Neural progenitor cell (in vitro differentiated cells): ENCODE measurements at regions not wholly inside any gene's neighbourhood (a gene's known extent, or its start where the extent isn't known, plus 50 kb on each side); places are given as distances from the start of the nearest gene placed in this dataset.
"Not testable (repeated sequence)": the region's sequence is repeated elsewhere in the genome, so short reads cannot be mapped to it uniquely, and the experiment has no call there.

ENCODE experiments used
- DNase-seq: peaks from one replicate; pipeline ENCODE4 v3.0.0-alpha.2; 2016; ENCODE audit warnings: low spot score
- H2AFZ ChIP-seq: fragments of 200-600 bp; sonication (generic); replicated peaks from 2 replicates; pipeline ENCODE4 v1.6.1; 2016; ENCODE audit warnings: antibody characterized with exemption
- H3F3A ChIP-seq: fragments of 200-600 bp; sonication (generic); 2 replicates; pipeline ENCODE4 v1.6.1; 2016; ENCODE audit warnings: antibody characterized with exemption, low read depth
- H3K27ac ChIP-seq: fragments of 200-600 bp; sonication (generic); 2 replicates; pipeline ENCODE4 v1.5.1; 2016; ENCODE audit warnings: mild to moderate bottlenecking
- H3K27me3 ChIP-seq: fragments of 200-600 bp; sonication (generic); 2 replicates; pipeline ENCODE4 v1.6.1; 2016; ENCODE audit warnings: mild to moderate bottlenecking, moderate library complexity
- H3K36me3 ChIP-seq: fragments of 200-600 bp; sonication (generic); 2 replicates; pipeline ENCODE4 v1.5.1; 2016
- H3K4me1 ChIP-seq: fragments of 200-600 bp; sonication (generic); 2 replicates; pipeline ENCODE4 v1.6.1; 2016; ENCODE audit warnings: mixed run types
- H3K4me2 ChIP-seq: fragments of 200-600 bp; sonication (generic); 2 replicates; pipeline ENCODE4 v1.6.1; 2016
- H3K4me3 ChIP-seq: fragments of 200-600 bp; sonication (generic); 2 replicates; pipeline ENCODE4 v1.5.1; 2016
- H3K79me2 ChIP-seq: fragments of 200-600 bp; sonication (generic); 2 replicates; pipeline ENCODE4 v1.6.1; 2016; ENCODE audit warnings: low read depth
- H3K9ac ChIP-seq: fragments of 200-600 bp; sonication (generic); 2 replicates; pipeline ENCODE4 v1.6.1; 2016
- H3K9me3 ChIP-seq: fragments of 200-600 bp; sonication (generic); 2 replicates; pipeline ENCODE4 v1.5.1; 2016; ENCODE audit warnings: low read depth
- H4K20me1 ChIP-seq: fragments of 200-600 bp; sonication (generic); 2 replicates; pipeline ENCODE4 v1.6.1; 2016; ENCODE audit warnings: low read depth
- H3K27ac Mint-ChIP-seq: 3 replicates; pipeline ENCODE4 v1.8.0; 2021; ENCODE audit warnings: mixed read lengths
- H3K27me3 Mint-ChIP-seq: 2 replicates; pipeline ENCODE4 v1.8.0; 2022; ENCODE audit warnings: low read depth, mild to moderate bottlenecking, inconsistent platforms, moderate library complexity, mixed read lengths; ENCODE audit not compliant: insufficient read depth
- H3K36me3 Mint-ChIP-seq: 3 replicates; pipeline ENCODE4 v1.8.0; 2021; ENCODE audit warnings: mixed read lengths
- H3K4me1 Mint-ChIP-seq: 3 replicates; pipeline ENCODE4 v1.8.0; 2021; ENCODE audit warnings: mixed read lengths
- H3K4me3 Mint-ChIP-seq: 3 replicates; pipeline ENCODE4 v1.8.0; 2021; ENCODE audit warnings: mild to moderate bottlenecking, moderate library complexity, mixed read lengths
- H3K9me3 Mint-ChIP-seq: 3 replicates; pipeline ENCODE4 v1.8.0; 2020; ENCODE audit warnings: mixed read lengths
- CTCF ChIP-seq: fragments of 200-600 bp; sonication (generic); IDR thresholded peaks from 2 replicates; pipeline ENCODE4 v1.5.1; 2017; ENCODE audit warnings: antibody characterized with exemption, mild to moderate bottlenecking
- EZH2 ChIP-seq: fragments of 200-600 bp; sonication (generic); IDR thresholded peaks from 2 replicates; pipeline ENCODE4 v1.6.1; 2017; ENCODE audit warnings: antibody characterized with exemption, mild to moderate bottlenecking, moderate library complexity
- EZH2phosphoT487 ChIP-seq: fragments of 200-600 bp; sonication (generic); IDR thresholded peaks from 2 replicates; pipeline ENCODE4 v1.6.1; 2017; ENCODE audit warnings: antibody characterized with exemption

- H3K4me1 Mint-ChIP-seq = no peaks in the 10 kb centered on the region
- no peak overlapping the region for H3K27ac Mint-ChIP-seq
- H3K27me3 Mint-ChIP-seq = no peaks in the 10 kb centered on the region
- Histone ChIP-seq H3K9ac (no peak overlapping the region), H3K79me2 (no peaks in the 10 kb centered on the region), H3K9me3 (no peaks in the 10 kb centered on the region), H2AFZ (no peak overlapping the region), H3K36me3 (no peaks in the 10 kb centered on the region), H3K4me2 (no peak overlapping the region), H3K4me3 (no peak overlapping the region), H3K27ac (no peak overlapping the region), H3K27me3 (no peaks in the 10 kb centered on the region), H3K4me1 (no peaks in the 10 kb centered on the region), H4K20me1 (no peaks in the 10 kb centered on the region), H3F3A (no peaks in the 10 kb centered on the region)
- no peak for TF ChIP-seq CTCF
- no peaks in the 10 kb centered on the region for H3K36me3 Mint-ChIP-seq
- DNase-seq = no peak
- no peak overlapping the region for H3K4me3 Mint-ChIP-seq
- peaks cover 9% of the 10 kb centered on the region for H3K9me3 Mint-ChIP-seq
Observed at GRCh38 chr11:38640854-38641253, 2042.8 kb upstream of the RAG2 start.

- Histone ChIP-seq H3K36me3 (no peaks in the 10 kb centered on the region), H3K27me3 (no peaks in the 10 kb centered on the region), H3K27ac (no peak overlapping the region), H4K20me1 (no peaks in the 10 kb centered on the region), H3K4me1 (no peaks in the 10 kb centered on the region), H3K9me3 (no peaks in the 10 kb centered on the region), H2AFZ (peak overlapping the region; percentile 34), H3K4me3 (no peak overlapping the region), H3K4me2 (no peak overlapping the region), H3F3A (no peaks in the 10 kb centered on the region), H3K79me2 (no peaks in the 10 kb centered on the region), H3K9ac (no peak overlapping the region)
- peaks cover 3% of the 10 kb centered on the region for H3K27me3 Mint-ChIP-seq
- H3K4me1 Mint-ChIP-seq = no peaks in the 10 kb centered on the region
- peaks cover 10% of the 10 kb centered on the region for H3K9me3 Mint-ChIP-seq
- H3K36me3 Mint-ChIP-seq = no peaks in the 10 kb centered on the region
- no peak overlapping the region for H3K4me3 Mint-ChIP-seq
- no peak overlapping the region for H3K27ac Mint-ChIP-seq
- no peak for TF ChIP-seq CTCF
- no peak for TF ChIP-seq EZH2
- DNase-seq = no peak
Observed at GRCh38 chr11:38612701-38613100, 2014.7 kb upstream of the RAG2 start.

GRCh38 chr11:38601371-38601770 lies 2003.3 kb upstream of the RAG2 start:
- not testable (repeated sequence) for H3K4me3 ChIP-seq, H3K4me3 Mint-ChIP-seq, H3F3A ChIP-seq, H3K27ac ChIP-seq, H3K79me2 ChIP-seq, H3K36me3 ChIP-seq, H3K9ac ChIP-seq, DNase-seq, H3K4me2 ChIP-seq, H3K27me3 Mint-ChIP-seq, H2AFZ ChIP-seq, H3K27me3 ChIP-seq, H3K36me3 Mint-ChIP-seq, H4K20me1 ChIP-seq, H3K9me3 ChIP-seq
- Mint-ChIP-seq H3K27ac (peak overlapping the region; percentile 50), H3K9me3 (peaks cover 11% of the 10 kb centered on the region), H3K4me1 (peaks cover 29% of the 10 kb centered on the region)
- H3K4me1 ChIP-seq = peaks cover 12% of the 10 kb centered on the region

- Mint-ChIP-seq H3K27me3 (peaks cover 5% of the 10 kb centered on the region), H3K4me1 (peaks cover 29% of the 10 kb centered on the region), H3K4me3 (no peak overlapping the region), H3K9me3 (peaks cover 9% of the 10 kb centered on the region), H3K36me3 (peaks cover 2% of the 10 kb centered on the region), H3K27ac (peak overlapping the region; percentile 90)
- Histone ChIP-seq H2AFZ (no peak overlapping the region), H3F3A (no peaks in the 10 kb centered on the region), H3K9me3 (no peaks in the 10 kb centered on the region), H3K36me3 (no peaks in the 10 kb centered on the region), H3K79me2 (no peaks in the 10 kb centered on the region), H3K4me1 (peaks cover 12% of the 10 kb centered on the region), H4K20me1 (no peaks in the 10 kb centered on the region), H3K4me3 (no peak overlapping the region), H3K27ac (no peak overlapping the region), H3K9ac (no peak overlapping the region), H3K27me3 (no peaks in the 10 kb centered on the region), H3K4me2 (peak overlapping the region; percentile 14)
- TF ChIP-seq EZH2 (no peak), CTCF (no peak), EZH2phosphoT487 (no peak)
- DNase-seq = peak; percentile 67
Observed at GRCh38 chr11:38598418-38598817, 2000.4 kb upstream of the RAG2 start.

GRCh38 chr11:38595359-38596016 lies 1997.5 kb upstream of the RAG2 start:
- H3K79me2 ChIP-seq, H3K27me3 ChIP-seq, H3K4me2 ChIP-seq, H3K9me3 Mint-ChIP-seq, H3K9ac ChIP-seq, H3K4me3 Mint-ChIP-seq, H3K36me3 ChIP-seq, H3K4me3 ChIP-seq, DNase-seq, H2AFZ ChIP-seq, H3K36me3 Mint-ChIP-seq, H4K20me1 ChIP-seq, H3K9me3 ChIP-seq, H3K27me3 Mint-ChIP-seq, H3K27ac ChIP-seq, H3F3A ChIP-seq: not testable (repeated sequence)
- Mint-ChIP-seq H3K4me1 (peaks cover 29% of the 10 kb centered on the region), H3K27ac (peak overlapping the region; percentile 46)
- H3K4me1 ChIP-seq = peaks cover 12% of the 10 kb centered on the region
